Tongue (tissue), 1 donor: ENCODE measurements at regions not wholly inside any gene's neighbourhood (a gene's known extent, or its start where the extent isn't known, plus 50 kb on each side); places are given as distances from the start of the nearest gene placed in this dataset.

ENCODE experiments used
- DNase-seq: peaks from one replicate; pipeline ENCODE4 v3.0.0-alpha.2; 2015

GRCh38 chr13:33752094-33752493 is 65.9 kb upstream of the RFC3 start:
- no peak for DNase-seq

GRCh38 chr13:33752597-33752996 is 65.4 kb upstream of the RFC3 start:
- no peak for DNase-seq

- DNase-seq: no peak
These were observed 61.0 kb upstream of the RFC3 start for GRCh38 chr13:33756929-33757328.

- DNase-seq: no peak
These were observed 60.2 kb upstream of the RFC3 start for GRCh38 chr13:33757713-33758112.

GRCh38 chr13:33758113-33758512 is 59.8 kb upstream of the RFC3 start:
- no peak for DNase-seq

- no peak for DNase-seq
These were observed 56.2 kb upstream of the RFC3 start for GRCh38 chr13:33761740-33762139.

GRCh38 chr13:33763021-33763420 is 54.9 kb upstream of the RFC3 start:
- no peak for DNase-seq

GRCh38 chr13:33764716-33765115 is 53.2 kb upstream of the RFC3 start:
- no peak for DNase-seq

GRCh38 chr13:33766329-33767123 is 51.4 kb upstream of the RFC3 start:
- DNase-seq: no peak

- DNase-seq: no peak
These were observed 50.8 kb upstream of the RFC3 start for GRCh38 chr13:33767140-33767539.
